H9 (cell line): ENCODE measurements at regions not wholly inside any gene's neighbourhood (a gene's known extent, or its start where the extent isn't known, plus 50 kb on each side); places are given as distances from the start of the nearest gene placed in this dataset.

Experiments
- DNase-seq: peaks from one replicate; pipeline ENCODE4 v3.0.0-alpha.2; 2017
- H2AFZ ChIP-seq: one replicate; pipeline ENCODE4 v1.6.1; 2013; ENCODE audit warnings: mild to moderate bottlenecking, low read length, control low read depth, moderate library complexity
- H2AK5ac ChIP-seq: 2 replicates; pipeline ENCODE4 v1.6.1; 2013; ENCODE audit warnings: low read length, control low read depth, mixed read lengths; ENCODE audit not compliant: insufficient read length
- H2BK120ac ChIP-seq: one replicate; pipeline ENCODE4 v1.6.1; 2013; ENCODE audit warnings: low read depth, mild to moderate bottlenecking, low read length, control low read depth, inconsistent platforms; ENCODE audit not compliant: poor library complexity, severe bottlenecking
- H2BK12ac ChIP-seq: 2 replicates; pipeline ENCODE4 v1.6.1; 2013; ENCODE audit warnings: low read length, control low read depth, mixed read lengths, low read depth; ENCODE audit not compliant: insufficient read length
- H2BK15ac ChIP-seq: 2 replicates; pipeline ENCODE4 v1.6.1; 2013; ENCODE audit warnings: low read depth, low read length, control low read depth
- H2BK20ac ChIP-seq: one replicate; pipeline ENCODE4 v1.6.1; 2013; ENCODE audit warnings: low read depth, mild to moderate bottlenecking, low read length, control low read depth, inconsistent platforms; ENCODE audit not compliant: poor library complexity, severe bottlenecking
- H2BK5ac ChIP-seq: 2 replicates; pipeline ENCODE4 v1.6.1; 2013; ENCODE audit warnings: low read length, control low read depth, mixed read lengths; ENCODE audit not compliant: insufficient read length
- H3K14ac ChIP-seq: 2 replicates; pipeline ENCODE4 v1.6.1; 2013; ENCODE audit warnings: low read length, control low read depth; ENCODE audit not compliant: insufficient read depth
- H3K18ac ChIP-seq: 2 replicates; pipeline ENCODE4 v1.6.1; 2013; ENCODE audit warnings: low read depth, mild to moderate bottlenecking, mixed read lengths, low read length, control low read depth; ENCODE audit not compliant: insufficient read length
- H3K23ac ChIP-seq: 2 replicates; pipeline ENCODE4 v1.6.1; 2013; ENCODE audit warnings: low read length, control low read depth, mixed read lengths, low read depth; ENCODE audit not compliant: insufficient read length
- H3K23me2 ChIP-seq: 2 replicates; pipeline ENCODE4 v1.6.1; 2013; ENCODE audit warnings: low read depth, mild to moderate bottlenecking, mixed read lengths, low read length, control low read depth; ENCODE audit not compliant: insufficient read length, poor library complexity, severe bottlenecking
- H3K27ac ChIP-seq: 2 replicates; pipeline ENCODE4 v1.5.1; 2013; ENCODE audit warnings: low read length, control low read depth, mixed read lengths, low read depth; ENCODE audit not compliant: insufficient read length
- H3K27me3 ChIP-seq: 2 replicates; pipeline ENCODE4 v1.6.1; 2013; ENCODE audit warnings: low read length, control low read depth, inconsistent platforms; ENCODE audit not compliant: insufficient read depth
- H3K4ac ChIP-seq: 2 replicates; pipeline ENCODE4 v1.6.1; 2013; ENCODE audit warnings: low read depth, mild to moderate bottlenecking, control low read depth, inconsistent platforms, low read length, moderate library complexity
- H3K4me1 ChIP-seq: 2 replicates; pipeline ENCODE4 v1.6.1; 2013; ENCODE audit warnings: low read length, control low read depth, inconsistent platforms; ENCODE audit not compliant: insufficient read depth
- H3K4me2 ChIP-seq: 2 replicates; pipeline ENCODE4 v1.6.1; 2013; ENCODE audit warnings: low read length, control low read depth, mixed read lengths; ENCODE audit not compliant: insufficient read length, insufficient read depth
- H3K56ac ChIP-seq: 2 replicates; pipeline ENCODE4 v1.6.1; 2013; ENCODE audit warnings: low read depth, mild to moderate bottlenecking, mixed read lengths, low read length, control low read depth; ENCODE audit not compliant: insufficient read length
- H3K79me1 ChIP-seq: 2 replicates; pipeline ENCODE4 v1.6.1; 2013; ENCODE audit warnings: low read depth, mild to moderate bottlenecking, moderate library complexity, low read length, control low read depth, inconsistent platforms; ENCODE audit not compliant: insufficient read depth, poor library complexity, severe bottlenecking
- H3K79me2 ChIP-seq: 2 replicates; pipeline ENCODE4 v1.6.1; 2013; ENCODE audit warnings: low read length, control low read depth, inconsistent platforms; ENCODE audit not compliant: insufficient read depth
- H3K9ac ChIP-seq: 2 replicates; pipeline ENCODE4 v1.6.1; 2013; ENCODE audit warnings: low read length, control low read depth, mixed read lengths; ENCODE audit not compliant: insufficient read length; ENCODE audit errors: extremely low read depth
- H3K9me3 ChIP-seq: one replicate; pipeline ENCODE4 v1.6.1; 2013; ENCODE audit warnings: low read depth, low read length, inconsistent platforms; ENCODE audit not compliant: control insufficient read depth
- H3T11ph ChIP-seq: one replicate; pipeline ENCODE4 v1.6.1; 2013; ENCODE audit warnings: mild to moderate bottlenecking, low read length, control low read depth, inconsistent platforms
- H4K20me1 ChIP-seq: one replicate; pipeline ENCODE4 v1.6.1; 2013; ENCODE audit not compliant: control insufficient read depth, insufficient read length, insufficient read depth
- H4K5ac ChIP-seq: 2 replicates; pipeline ENCODE4 v1.6.1; 2013; ENCODE audit warnings: low read depth, mild to moderate bottlenecking, mixed read lengths, low read length, control low read depth; ENCODE audit not compliant: insufficient read length
- H4K8ac ChIP-seq: replicated peaks from 2 replicates; pipeline ENCODE4 v1.6.1; 2013; ENCODE audit warnings: low read length, control low read depth, mixed read lengths, low read depth; ENCODE audit not compliant: insufficient read length
- H4K91ac ChIP-seq: 2 replicates; pipeline ENCODE4 v1.6.1; 2013; ENCODE audit warnings: low read depth, mild to moderate bottlenecking, moderate library complexity, mixed read lengths, low read length, control low read depth; ENCODE audit not compliant: insufficient read length
- H3K27ac Mint-ChIP-seq, 3 experiments: 2 replicates in 2 of 3; 3 replicates in 1 of 3; pipeline ENCODE4 v1.8.0; 2020 to 2021; ENCODE audit warnings: mixed read lengths in 3 of 3, mild to moderate bottlenecking in 1 of 3, moderate library complexity in 1 of 3
- H3K27me3 Mint-ChIP-seq: 2 replicates; pipeline ENCODE4 v1.8.0; 2021; ENCODE audit warnings: low read depth, mild to moderate bottlenecking, moderate library complexity, mixed read lengths
- H3K36me3 Mint-ChIP-seq, 3 experiments: 2 replicates in 2 of 3; 3 replicates in 1 of 3; pipeline ENCODE4 v1.8.0; 2020 to 2021; ENCODE audit warnings: low read depth in 3 of 3, mixed read lengths in 3 of 3; ENCODE audit not compliant: insufficient read depth in 1 of 3
- H3K4me1 Mint-ChIP-seq, 2 experiments: 2 replicates each; pipeline ENCODE4 v1.8.0; 2020; ENCODE audit warnings: mixed read lengths in 2 of 2
- H3K4me3 Mint-ChIP-seq, 2 experiments: 2 replicates in 1 of 2; 3 replicates in 1 of 2; pipeline ENCODE4 v1.8.0; 2020 to 2021; ENCODE audit warnings: mild to moderate bottlenecking in 2 of 2, mixed read lengths in 2 of 2, moderate library complexity in 1 of 2
- H3K9me3 Mint-ChIP-seq, 2 experiments: 2 replicates in 1 of 2; 3 replicates in 1 of 2; pipeline ENCODE4 v1.8.0; 2020; ENCODE audit warnings: mild to moderate bottlenecking in 2 of 2, mixed read lengths in 2 of 2, moderate library complexity in 1 of 2
- CTCF ChIP-seq: fragments of 200-600 bp; sonication (generic); conservative IDR thresholded peaks from 3 replicates; pipeline ENCODE4 v1.8.0; 2021; ENCODE audit warnings: antibody characterized with exemption, mild to moderate bottlenecking
- WGBS: extraction: QIAGEN DNeasy Blood & Tissue Kit; methylation state at CpG from one replicate; pipeline ENCODE4 v1.1.7; 2013; ENCODE audit warnings: missing lambda C conversion rate, low lambda C conversion rate, mixed read lengths; ENCODE audit not compliant: insufficient read length; ENCODE audit errors: extremely low coverage; 5-methylcytosine and 5-hydroxymethylcytosine counted together

DNA sequence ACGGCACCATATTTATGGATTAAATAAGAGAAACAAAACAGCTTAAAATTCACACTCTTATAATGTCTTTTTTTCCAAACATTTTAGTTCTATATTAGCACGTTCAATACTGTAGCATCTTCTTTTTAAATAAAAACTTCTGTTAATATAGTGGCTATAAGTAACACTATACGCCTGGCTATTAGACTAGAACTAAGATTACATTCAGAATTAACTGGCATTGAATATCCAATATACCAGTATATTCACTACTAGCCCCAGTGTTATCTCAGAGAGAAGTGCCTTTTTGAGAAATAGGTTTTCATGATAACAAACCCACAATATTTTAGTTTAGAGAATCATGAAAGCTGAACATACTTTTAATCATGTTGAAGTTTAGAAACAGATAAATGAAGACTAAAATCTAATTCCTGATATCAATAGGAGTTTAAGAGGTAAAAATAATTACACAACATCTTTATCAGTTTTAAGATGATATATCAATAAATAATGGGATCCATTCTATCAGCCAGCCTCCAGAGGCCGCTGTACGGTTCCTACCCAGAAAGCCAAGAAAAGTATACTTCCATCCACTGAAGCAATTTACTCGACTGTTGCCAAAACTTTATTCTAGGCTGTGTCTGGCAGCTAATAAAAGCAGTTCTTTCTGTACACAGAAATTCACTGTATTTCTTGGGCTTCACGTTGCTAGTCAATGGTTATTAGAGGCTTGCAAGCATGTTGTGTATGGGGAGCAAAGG, 1113.4 kb upstream of the MIR17HG start:
- Histone ChIP-seq H3K56ac (no peak overlapping the region), H4K8ac (no peak overlapping the region)
- peaks cover 3 to 13% (median 4%) of the 10 kb centered on the region in 3 experiments; a peak in 5 of 7 replicates for H3K36me3 Mint-ChIP-seq

More for the DNA sequence above, 1113.4 kb upstream of the MIR17HG start:
- no peak overlapping the region for H2BK120ac ChIP-seq
- Mint-ChIP-seq H3K4me3 (no peak overlapping the region), H3K27ac (no peak overlapping the region), H3K9me3 (peaks cover 3 to 6% of the 10 kb centered on the region in 2 experiments; a peak in 4 of 5 replicates), H3K4me1 (peaks cover 11 to 13% of the 10 kb centered on the region in 2 experiments), H3K27me3 (no peaks in the 10 kb centered on the region)
- H3K27ac ChIP-seq: no peak overlapping the region
- H3K27me3 ChIP-seq: no peaks in the 10 kb centered on the region
- H4K5ac ChIP-seq: no peak overlapping the region
- no peak overlapping the region for H4K91ac ChIP-seq
- H3T11ph ChIP-seq: no peak overlapping the region
- H2BK5ac ChIP-seq: no peak overlapping the region
- H3K79me2 ChIP-seq: no peaks in the 10 kb centered on the region
- H3K23me2 ChIP-seq: no peaks in the 10 kb centered on the region
- no peak overlapping the region for H2AFZ ChIP-seq
- H3K14ac ChIP-seq: no peak overlapping the region
- DNase-seq: no peak
- H3K23ac ChIP-seq: no peak overlapping the region
- no peak overlapping the region for H3K9ac ChIP-seq
- H4K20me1 ChIP-seq: no peaks in the 10 kb centered on the region
- H3K4me2 ChIP-seq: no peak overlapping the region
- H2BK15ac ChIP-seq: no peak overlapping the region
- peak; percentile 19; the same call in 1 of the 3 replicates for TF ChIP-seq CTCF
- no peak overlapping the region for H3K18ac ChIP-seq
- no peaks in the 10 kb centered on the region for H3K79me1 ChIP-seq
- H3K9me3 ChIP-seq: no peaks in the 10 kb centered on the region
- H2BK12ac ChIP-seq: no peak overlapping the region
- H2AK5ac ChIP-seq: no peak overlapping the region
- H3K4me1 ChIP-seq: no peaks in the 10 kb centered on the region
- H3K4ac ChIP-seq: no peak overlapping the region
- no peak overlapping the region for H2BK20ac ChIP-seq
- no CpG with 5 or more reads among the region's 7 CpGs for WGBS
